HCT116 (cell line): ENCODE measurements at regions not wholly inside any gene's neighbourhood (a gene's known extent, or its start where the extent isn't known, plus 50 kb on each side); places are given as distances from the start of the nearest gene placed in this dataset.

Experiments
- ATAC-seq: fragments of 200-7000 bp; cut with Tn5 transposase; 2 replicates; pipeline ENCODE4 v1.9.1; 2020; ENCODE audit warnings: mild to moderate bottlenecking, moderate library complexity
- BruUV-seq: library from RNA; stranded (reverse); fragments of 400-500 nt; replicated peaks from 2 replicates; lab custom pipeline; 2021; lab: Mats Ljungman, UMichigan
- CTCF ChIA-PET: fragments of 300-600 bp; sonication (Branson Sonifier 250); formaldehyde crosslinking; loops from one replicate; lab custom pipeline; 2021; ENCODE audit warnings: antibody characterized with exemption; lab: Charles Lee
- POLR2A ChIA-PET: fragments of 300-600, 350-600 bp; sonication (Branson Sonifier 250); formaldehyde crosslinking; loops from one replicate; lab custom pipeline; 2021; ENCODE audit warnings: antibody characterized with exemption; lab: Charles Lee
- RAD21 ChIA-PET, 2 experiments: fragments of 300-600 bp; sonication (Branson Sonifier 250); formaldehyde crosslinking; loops; one replicate each; lab custom pipeline; 2023; ENCODE audit warnings: low total read pairs in 2 of 2; ENCODE audit not compliant: uncharacterized antibody in 2 of 2, unreplicated experiment in 2 of 2, low non-redundant PET in 1 of 2; lab: Charles Lee
- DNase-seq: peaks from one replicate; pipeline ENCODE4 v3.0.0-alpha.2; 2010; ENCODE audit warnings: low read depth, low spot score
- H2AFZ ChIP-seq: fragments of 200-600 bp; shearing (Covaris generic), sonication (generic); 2 replicates; pipeline ENCODE4 v1.6.1; 2017; ENCODE audit warnings: low read depth, mixed run types, mixed read lengths, antibody characterized with exemption, low read length; ENCODE audit not compliant: poor library complexity, severe bottlenecking
- H3K27ac ChIP-seq: 2 replicates; pipeline ENCODE4 v1.5.1; 2012; ENCODE audit warnings: low read depth, low read length
- H3K27me3 ChIP-seq: fragments of 200-600 bp; sonication (generic); 2 replicates; pipeline ENCODE4 v1.6.1; 2016; ENCODE audit warnings: mixed run types, low read length, mixed read lengths; ENCODE audit not compliant: insufficient read depth
- H3K36me3 ChIP-seq, 2 experiments: fragments of 200-500 bp in 1 of 2; fragments of 200-600 bp in 1 of 2; sonication (Bioruptor generic) in 1 of 2; sonication (generic) in 1 of 2; 2 replicates each; pipeline versions ENCODE4 v1.5.1 to v1.6.1; 2014 to 2016; ENCODE audit warnings: low read length in 2 of 2, inconsistent platforms in 1 of 2, mixed read lengths in 1 of 2, mixed run types in 1 of 2; ENCODE audit not compliant: insufficient read depth in 2 of 2, control insufficient read depth in 1 of 2
- H3K4me1 ChIP-seq, 2 experiments: fragments of 200-600 bp in 1 of 2; sonication (generic) in 1 of 2; 2 replicates each; pipeline versions ENCODE4 v1.5.1 to v1.6.1; 2012 to 2017; ENCODE audit warnings: low read length in 2 of 2, inconsistent platforms in 1 of 2, mild to moderate bottlenecking in 1 of 2, mixed read lengths in 1 of 2, mixed run types in 1 of 2, moderate library complexity in 1 of 2; ENCODE audit not compliant: insufficient read depth in 2 of 2, control insufficient read depth in 1 of 2
- H3K4me2 ChIP-seq: fragments of 200-600 bp; sonication (generic); 2 replicates; pipeline ENCODE4 v1.6.1; 2017; ENCODE audit warnings: mixed run types, low read length, mixed read lengths
- H3K4me3 ChIP-seq, 2 experiments: fragments of 200-600 bp in 1 of 2; sonication (generic) in 1 of 2; replicated peaks in 1 of 2; 2 replicates each; pipeline ENCODE4 v1.5.1; 2011 to 2016; ENCODE audit warnings: low read length in 2 of 2, control low read depth in 1 of 2, low read depth in 1 of 2, mild to moderate bottlenecking in 1 of 2, mixed read lengths in 1 of 2, mixed run types in 1 of 2
- H3K79me2 ChIP-seq: fragments of 200-600 bp; sonication (generic); 2 replicates; pipeline ENCODE4 v1.6.1; 2017; ENCODE audit warnings: mild to moderate bottlenecking, mixed run types, low read length, moderate library complexity, mixed read lengths; ENCODE audit not compliant: insufficient read depth
- H3K9ac ChIP-seq: fragments of 200-600 bp; sonication (generic); 2 replicates; pipeline ENCODE4 v1.6.1; 2016; ENCODE audit warnings: low read length, mixed read lengths
- H3K9me2 ChIP-seq: fragments of 200-600 bp; sonication (generic), shearing (Covaris generic); 2 replicates; pipeline ENCODE4 v1.6.1; 2017; ENCODE audit warnings: mixed run types, mild to moderate bottlenecking, moderate library complexity; ENCODE audit not compliant: insufficient read depth
- H3K9me3 ChIP-seq, 2 experiments: fragments of 200-500 bp in 1 of 2; fragments of 200-600 bp in 1 of 2; sonication (Bioruptor generic) in 1 of 2; sonication (generic) in 1 of 2; 2 replicates each; pipeline ENCODE4 v1.6.1; 2014 to 2017; ENCODE audit warnings: low read length in 2 of 2, mixed read lengths in 2 of 2, inconsistent platforms in 1 of 2, low read depth in 1 of 2, mild to moderate bottlenecking in 1 of 2, mixed run types in 1 of 2, moderate library complexity in 1 of 2; ENCODE audit not compliant: control insufficient read depth in 1 of 2, insufficient read depth in 1 of 2
- H4K20me1 ChIP-seq: fragments of 200-600 bp; sonication (generic), shearing (Covaris generic); 2 replicates; pipeline ENCODE4 v1.6.1; 2017; ENCODE audit warnings: mixed run types, mild to moderate bottlenecking, moderate library complexity; ENCODE audit not compliant: insufficient read depth
- ATF3 ChIP-seq: IDR thresholded peaks from 2 replicates; pipeline ENCODE4 v1.6.1; 2012
- CBX3 ChIP-seq: IDR thresholded peaks from 2 replicates; pipeline ENCODE4 v1.6.1; 2012; ENCODE audit warnings: low read depth
- CEBPB ChIP-seq: IDR thresholded peaks from 2 replicates; pipeline ENCODE4 v1.6.1; 2012; ENCODE audit warnings: low read depth
- CTCF ChIP-seq, 3 experiments: fragments of 200-600 bp in 1 of 3; sonication (generic) in 1 of 3; IDR thresholded peaks in 2 of 3; conservative IDR thresholded peaks in 1 of 3; 2 replicates each; pipeline ENCODE4 v1.5.1; 2012 to 2017; ENCODE audit warnings: low read depth in 2 of 3, low read length in 2 of 3, antibody characterized with exemption in 1 of 3, borderline replicate concordance in 1 of 3, control low read depth in 1 of 3, mild to moderate bottlenecking in 1 of 3, mixed read lengths in 1 of 3, mixed run types in 1 of 3, moderate library complexity in 1 of 3; ENCODE audit not compliant: insufficient read depth in 1 of 3
- ELF1 ChIP-seq: IDR thresholded peaks from 2 replicates; pipeline ENCODE4 v1.6.1; 2012; ENCODE audit warnings: low read depth, borderline replicate concordance
- FOSL1 ChIP-seq: IDR thresholded peaks from 2 replicates; pipeline ENCODE4 v1.6.1; 2012; ENCODE audit warnings: low read depth
- JUND ChIP-seq: IDR thresholded peaks from 2 replicates; pipeline ENCODE4 v1.6.1; 2012
- MAX ChIP-seq: IDR thresholded peaks from 2 replicates; pipeline ENCODE4 v1.6.1; 2012
- POLR2A ChIP-seq: IDR thresholded peaks from 2 replicates; pipeline ENCODE4 v1.7.0; 2011; ENCODE audit warnings: borderline replicate concordance; ENCODE audit not compliant: insufficient read depth, insufficient read length; ENCODE audit errors: extremely low read depth
- REST ChIP-seq: IDR thresholded peaks from 2 replicates; pipeline ENCODE4 v1.6.1; 2012; ENCODE audit warnings: low read depth
- SP1 ChIP-seq: IDR thresholded peaks from 2 replicates; pipeline ENCODE4 v1.6.1; 2012; ENCODE audit warnings: low read depth
- ZFX ChIP-seq: fragments of 450-650 bp; IDR thresholded peaks from 2 replicates; pipeline ENCODE4 v1.6.1; 2017
- intact Hi-C: fragments of 100-400 bp; cut with micrococcal nuclease; formaldehyde crosslinking; loops from 2 replicates; pipeline ENCODE4 v1.10.0; 2022

- H3K4me1 ChIP-seq = no peaks in the 10 kb centered on the region
- H3K4me3 ChIP-seq = no peak overlapping the region
- peak overlapping the region; percentile 70 for H2AFZ ChIP-seq
- no peak overlapping the region for H3K4me2 ChIP-seq
- H3K27me3 ChIP-seq = no peaks in the 10 kb centered on the region
- H3K79me2 ChIP-seq = no peaks in the 10 kb centered on the region
- RAD21 ChIA-PET = no interaction called here
- H3K9me2 ChIP-seq = no peaks in the 10 kb centered on the region
- intact Hi-C loops = no loop called here
- no peak for TF ChIP-seq JUND
- no peak for TF ChIP-seq CBX3
- TF ChIP-seq ATF3 = no peak
- TF ChIP-seq ELF1 = no peak
- TF ChIP-seq CEBPB = no peak
- no peak for TF ChIP-seq POLR2A
- no peak for TF ChIP-seq ZFX
- no peak for TF ChIP-seq REST
- TF ChIP-seq CTCF (IDR thresholded peaks at IDR 0.05 in 2 of 3, conservative IDR thresholded peaks at IDR 0.05 in 1 of 3; ENCODE audit: borderline replicate concordance in 1 of 3, insufficient read depth in 1 of 3, low read depth in 2 of 3, low read length in 2 of 3) = no peak
- no peak for TF ChIP-seq FOSL1
- no peak for TF ChIP-seq MAX
- TF ChIP-seq SP1 = no peak
- TF ChIP-seq, all 23 proteins: peak for 0
- ATAC-seq = no peak
- H3K36me3 ChIP-seq = no peaks in the 10 kb centered on the region
- H3K9me3 ChIP-seq = no peaks in the 10 kb centered on the region
- ChIA-PET CTCF (no interaction called here), POLR2A (no interaction called here)
- H4K20me1 ChIP-seq = no peaks in the 10 kb centered on the region
- no peak for DNase-seq
- no peak overlapping the region for H3K9ac ChIP-seq
- BruUV-seq = no TSS peak
- no peak overlapping the region for H3K27ac ChIP-seq
Observed at GRCh38 chr12:31783556-31783955, 54.7 kb upstream of the AMN1 start.
